HG03196 (cell line): ENCODE measurements at regions not wholly inside any gene's neighbourhood (a gene's known extent, or its start where the extent isn't known, plus 50 kb on each side); places are given as distances from the start of the nearest gene placed in this dataset.

Experiments
- ATAC-seq: cut with Tn5 transposase; IDR thresholded peaks from one replicate; pipeline ENCODE4 v1.9.1; 2021; ENCODE audit not compliant: unreplicated experiment

- no peak for ATAC-seq
Observed at GRCh38 chr6:167574431-167575151, 249.7 kb downstream of the TTLL2 start.

GRCh38 chr6:167575158-167575696 is 250.3 kb downstream of the TTLL2 start:
- ATAC-seq, result no peak

- no peak for ATAC-seq
Observed at GRCh38 chr6:167576050-167576741, 250.5 kb upstream of the AFDN start.

GRCh38 chr6:167576828-167577503 is 249.7 kb upstream of the AFDN start:
- ATAC-seq, result no peak

GRCh38 chr6:167577891-167578361 is 248.8 kb upstream of the AFDN start:
- ATAC-seq, result no peak

GRCh38 chr6:167578371-167578901 is 248.3 kb upstream of the AFDN start:
- no peak for ATAC-seq

GRCh38 chr6:167579806-167580618 is 246.7 kb upstream of the AFDN start:
- no peak for ATAC-seq

GRCh38 chr6:167580619-167580911 is 246.1 kb upstream of the AFDN start:
- no peak for ATAC-seq

GRCh38 chr6:167581637-167582036 is 245.1 kb upstream of the AFDN start:
- no peak for ATAC-seq

GRCh38 chr6:167583412-167583811 is 243.3 kb upstream of the AFDN start:
- no peak for ATAC-seq

GRCh38 chr6:167588181-167588919 is 238.4 kb upstream of the AFDN start:
- ATAC-seq, result no peak

- no peak for ATAC-seq
Observed at GRCh38 chr6:167588920-167589614, 237.6 kb upstream of the AFDN start.

GRCh38 chr6:167589615-167589940 is 237.1 kb upstream of the AFDN start:
- ATAC-seq, result no peak

- no peak for ATAC-seq
Observed at GRCh38 chr6:167590193-167590592, 236.5 kb upstream of the AFDN start.
